GM10248 (cell line): ENCODE measurements at regions not wholly inside any gene's neighbourhood (a gene's known extent, or its start where the extent isn't known, plus 50 kb on each side); places are given as distances from the start of the nearest gene placed in this dataset.
"Not testable (repeated sequence)": the region's sequence is repeated elsewhere in the genome, so short reads cannot be mapped to it uniquely, and the experiment has no call there.

Experiments used
- CTCF ChIA-PET: fragments of 300-600 bp; sonication (Branson Sonifier 250); formaldehyde crosslinking; extraction: SDS; loops from one replicate; lab custom pipeline; 2021; ENCODE audit warnings: antibody characterized with exemption; lab: Yijun Ruan, JAX
- POLR2A ChIA-PET: fragments of 350-650 bp; sonication (Branson Sonifier 250); formaldehyde crosslinking; extraction: SDS; loops from one replicate; lab custom pipeline; 2020; ENCODE audit warnings: antibody characterized with exemption; lab: Yijun Ruan, JAX
- DNase-seq: peaks from one replicate; pipeline ENCODE4 v3.0.0; 2012; ENCODE audit errors: extremely low spot score
- CTCF ChIP-seq: IDR thresholded peaks from 2 replicates; pipeline ENCODE4 v1.5.1; 2012; ENCODE audit warnings: mild to moderate bottlenecking, low read depth; ENCODE audit errors: extremely low read depth, missing control alignments, control extremely low read depth

DNA sequence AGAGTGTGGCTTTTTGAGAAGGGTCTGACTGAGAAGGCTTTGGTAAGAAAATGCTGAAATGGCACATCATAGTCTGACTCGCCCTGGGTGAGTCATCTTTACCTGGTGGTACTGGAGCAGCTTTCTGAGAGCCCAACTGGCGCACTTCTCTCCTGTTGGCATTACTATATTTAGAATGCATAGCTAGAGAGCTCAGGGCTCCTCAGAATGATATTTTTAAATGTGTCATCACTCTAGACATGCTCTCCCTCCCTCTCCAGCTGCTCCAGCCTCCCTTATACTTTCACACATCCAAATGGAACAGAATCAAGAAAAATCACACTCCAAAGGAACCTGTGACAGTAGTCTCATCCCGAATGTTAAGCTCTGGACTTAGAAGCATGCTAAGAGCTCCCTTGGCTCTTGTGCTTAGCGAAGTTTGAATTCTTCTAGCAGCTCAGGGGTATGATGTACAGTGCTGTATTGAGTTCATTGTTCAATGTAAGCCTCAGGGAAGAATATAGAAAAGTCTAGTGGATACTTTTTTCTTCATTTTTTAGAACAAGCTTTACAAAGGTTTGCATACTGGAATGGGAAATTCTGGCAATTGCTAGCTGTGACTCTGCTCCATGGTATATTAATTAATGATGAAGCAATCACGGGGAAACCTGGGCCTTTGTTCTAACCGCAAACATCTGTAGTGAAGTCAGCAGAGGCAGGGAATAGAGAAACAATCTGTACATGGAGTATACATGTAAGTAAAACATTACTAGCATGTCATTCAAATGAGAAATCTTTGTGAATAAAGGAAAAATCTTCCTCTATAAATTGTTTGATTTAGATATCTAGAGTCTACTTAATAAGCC, 751.2 kb upstream of the NRXN1 start:
- ChIA-PET CTCF (interaction anchor here (0.8 to 2.4 kb wide), 3 partner anchors 13 to 42 kb away, joined by 3 to 17 read pairs (median 3); no protein-coding TSS in a partner anchor), POLR2A (no interaction called here)
- DNase-seq: no peak
- no peak for TF ChIP-seq CTCF

- POLR2A ChIA-PET: no interaction called here
- no peak for DNase-seq
- CTCF ChIA-PET: no interaction called here
- no peak for TF ChIP-seq CTCF
These were observed 749.8 kb upstream of the NRXN1 start for GRCh38 chr2:51781691-51782090.

- ChIA-PET CTCF (no interaction called here), POLR2A (no interaction called here)
- no peak for DNase-seq
- no peak for TF ChIP-seq CTCF
These were observed 748.4 kb upstream of the NRXN1 start for GRCh38 chr2:51780353-51780752.

GRCh38 chr2:51779723-51780122, 747.8 kb upstream of the NRXN1 start:
- DNase-seq, POLR2A ChIA-PET, CTCF ChIA-PET: not testable (repeated sequence)

GRCh38 chr2:51778806-51779205, 746.9 kb upstream of the NRXN1 start:
- ChIA-PET CTCF (no interaction called here), POLR2A (no interaction called here)
- DNase-seq: no peak
- TF ChIP-seq CTCF: no peak

DNA sequence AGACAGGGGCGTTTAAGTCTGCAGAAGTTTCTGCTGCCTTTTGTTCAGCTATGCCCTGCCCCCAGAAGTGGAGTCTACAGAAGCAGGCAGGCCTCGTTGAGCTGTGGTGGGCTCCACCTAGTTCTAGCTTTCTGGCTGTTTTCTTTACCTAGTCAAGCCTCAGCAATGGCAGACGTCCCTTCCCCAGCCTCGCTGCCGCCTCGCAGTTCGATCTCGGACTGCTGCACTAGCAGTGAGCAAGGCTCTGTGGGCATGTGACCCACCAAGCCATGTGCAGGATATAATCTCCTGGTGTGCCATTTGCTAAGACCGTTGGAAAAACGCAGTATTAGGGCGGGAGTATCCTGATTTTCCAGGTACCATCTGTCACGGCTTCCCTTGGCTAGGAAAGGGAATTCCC, 742.7 kb upstream of the NRXN1 start:
- CTCF ChIA-PET, DNase-seq, POLR2A ChIA-PET: not testable (repeated sequence)

GRCh38 chr2:51760441-51760840, 728.5 kb upstream of the NRXN1 start:
- TF ChIP-seq CTCF: no peak
- no peak for DNase-seq
- ChIA-PET CTCF (no interaction called here), POLR2A (no interaction called here)
